GM18502 (cell line): ENCODE measurements at regions not wholly inside any gene's neighbourhood (a gene's known extent, or its start where the extent isn't known, plus 50 kb on each side); places are given as distances from the start of the nearest gene placed in this dataset.
"Not testable (repeated sequence)": the region's sequence is repeated elsewhere in the genome, so short reads cannot be mapped to it uniquely, and the experiment has no call there.

Experiments used
- ATAC-seq: cut with Tn5 transposase; IDR thresholded peaks from one replicate; pipeline ENCODE4 v1.9.1; 2021; ENCODE audit warnings: mild to moderate bottlenecking; ENCODE audit not compliant: unreplicated experiment, poor library complexity

GRCh38 chr12:86743875-86744536 lies 487.8 kb upstream of the MGAT4C start:
- ATAC-seq = no peak

DNA sequence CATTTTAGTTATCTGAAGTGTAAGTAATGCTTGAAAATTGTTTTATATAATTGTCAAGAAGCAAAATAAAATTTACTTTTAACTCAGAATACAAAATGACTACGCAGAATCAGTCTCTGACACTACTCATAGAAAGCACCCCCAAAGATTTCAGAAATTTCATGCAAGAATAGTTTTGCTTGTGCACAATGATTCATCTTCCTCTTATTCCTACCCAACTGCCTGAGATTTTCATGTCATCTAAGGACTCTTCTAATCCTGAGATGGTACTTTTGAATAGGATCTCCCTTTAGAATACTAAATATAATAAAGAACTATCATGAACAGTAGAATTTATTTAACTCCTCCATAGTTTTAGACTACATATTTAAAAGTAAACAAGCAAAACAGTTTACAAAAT lies 485.3 kb upstream of the MGAT4C start:
- ATAC-seq = no peak

DNA sequence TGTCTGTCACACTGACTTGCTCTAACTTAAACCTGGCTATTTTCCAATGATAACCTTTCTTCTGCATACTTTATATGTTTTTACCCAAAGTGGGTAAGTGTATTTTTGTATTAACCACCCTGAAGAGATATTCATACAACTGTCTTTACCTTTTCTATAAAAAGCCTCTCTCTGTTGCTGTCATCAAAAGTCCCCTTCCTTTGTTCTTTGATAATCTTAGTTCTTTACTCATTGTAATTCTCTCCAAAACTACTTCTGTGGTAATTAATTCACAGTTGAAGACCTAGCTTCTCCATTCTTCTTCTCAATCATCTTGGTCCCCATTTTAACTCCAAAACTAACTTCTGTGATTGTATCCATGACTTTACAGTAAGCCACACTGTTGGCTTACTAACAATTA lies 479.7 kb upstream of the MGAT4C start:
- ATAC-seq = peak; percentile 63

DNA sequence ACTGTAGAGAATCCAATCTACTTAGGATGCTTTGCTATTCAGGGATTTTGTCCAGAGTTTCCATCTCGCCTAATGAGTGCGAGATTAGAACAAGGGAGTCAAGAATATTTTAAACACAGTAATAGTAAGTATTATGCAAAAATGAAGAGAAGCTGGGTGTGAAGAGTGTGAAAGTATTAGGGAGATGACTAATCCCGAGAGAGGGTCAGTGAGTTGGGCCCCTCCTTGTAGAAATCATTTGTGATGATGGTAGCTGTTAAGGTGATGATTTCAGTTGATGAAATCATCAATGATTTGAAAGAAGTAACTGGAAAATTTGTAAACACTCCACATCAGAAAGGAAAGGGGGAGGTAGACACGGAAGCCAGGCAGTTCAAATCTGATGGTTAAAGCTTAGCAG lies 478.9 kb upstream of the MGAT4C start:
- peak; percentile 57 for ATAC-seq

DNA sequence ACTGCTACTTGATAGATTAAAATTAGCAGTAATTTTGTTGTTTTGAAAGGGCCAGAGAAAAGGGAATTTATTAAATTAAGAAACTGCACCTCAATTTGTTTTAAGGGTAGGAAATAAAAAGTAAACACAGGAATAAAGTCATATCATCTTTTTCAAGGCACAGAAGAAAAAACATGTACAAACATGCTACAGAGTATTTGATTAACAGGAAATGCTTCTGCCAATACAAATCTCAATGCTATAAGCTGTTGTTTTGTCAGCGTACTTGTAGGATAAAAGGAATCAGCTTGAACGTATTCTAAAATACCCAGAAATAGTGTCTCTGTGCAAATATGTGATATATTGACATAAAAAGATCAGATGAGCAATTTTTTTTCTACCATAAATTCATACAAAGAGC lies 474.0 kb upstream of the MGAT4C start:
- ATAC-seq = no peak

- no peak for ATAC-seq
Measured at GRCh38 chr12:86729739-86730138, 473.5 kb upstream of the MGAT4C start.

DNA sequence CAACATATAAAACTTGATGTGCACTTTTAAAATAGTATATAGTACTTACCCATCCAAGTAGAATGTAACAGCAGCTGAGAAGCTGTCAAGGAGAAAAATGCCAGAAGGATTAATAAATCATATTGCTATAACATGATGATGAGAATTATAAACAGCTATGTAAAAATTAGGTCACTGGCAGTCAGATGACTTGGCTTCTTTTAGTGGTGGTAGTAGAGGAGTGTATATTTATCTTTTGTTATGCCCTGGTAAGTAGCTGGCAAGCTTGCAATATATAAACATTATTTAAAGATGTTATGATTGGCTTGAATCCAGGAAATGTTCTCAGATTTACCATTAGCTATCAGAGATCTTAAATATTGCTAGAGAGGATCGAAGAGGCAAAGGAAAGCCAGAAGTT lies 471.0 kb upstream of the MGAT4C start:
- ATAC-seq = no peak

- ATAC-seq = no peak
Measured at GRCh38 chr12:86724716-86725115, 468.5 kb upstream of the MGAT4C start.

DNA sequence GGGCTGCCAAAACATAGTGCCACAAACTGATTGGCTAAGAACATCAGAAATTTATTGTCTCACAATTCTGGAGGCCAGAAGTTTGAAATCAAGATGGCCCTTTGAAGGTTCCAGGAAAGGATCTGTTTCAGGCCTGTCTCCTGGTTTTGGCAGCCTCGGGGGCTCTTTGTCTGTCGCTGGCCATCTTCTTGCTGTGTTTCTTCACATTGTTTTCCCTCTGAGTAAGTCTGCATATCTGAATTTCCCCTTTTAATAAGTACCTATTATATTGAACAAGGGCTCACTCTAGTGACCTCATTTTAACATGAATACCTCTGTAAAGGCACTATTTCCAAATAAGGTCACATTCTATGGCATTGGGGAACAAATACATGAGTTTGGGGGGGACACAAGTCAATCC lies 467.1 kb upstream of the MGAT4C start:
- no peak for ATAC-seq

GRCh38 chr12:86721713-86722397 lies 465.7 kb upstream of the MGAT4C start:
- ATAC-seq = no peak

DNA sequence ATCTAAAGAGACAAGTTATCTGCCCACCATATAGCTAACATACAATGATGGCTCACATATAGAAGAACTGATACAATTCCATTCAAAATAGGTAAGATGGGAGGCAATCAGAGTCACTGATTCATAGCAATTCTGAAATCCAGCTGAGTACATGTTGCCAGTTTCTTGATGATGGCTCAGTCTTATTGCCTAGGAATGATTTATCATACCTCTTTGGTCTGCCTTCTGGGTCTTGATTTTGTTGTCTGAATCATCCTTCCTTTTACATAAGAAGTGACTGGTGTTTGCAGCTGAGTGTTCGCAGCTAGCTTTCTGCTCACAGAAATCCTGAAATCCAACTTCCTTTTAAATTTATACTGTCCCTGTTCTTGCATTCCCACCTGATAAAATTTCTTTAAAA lies 463.2 kb upstream of the MGAT4C start:
- no peak for ATAC-seq

- ATAC-seq = no peak
Measured at GRCh38 chr12:86713121-86713520, 456.9 kb upstream of the MGAT4C start.

DNA sequence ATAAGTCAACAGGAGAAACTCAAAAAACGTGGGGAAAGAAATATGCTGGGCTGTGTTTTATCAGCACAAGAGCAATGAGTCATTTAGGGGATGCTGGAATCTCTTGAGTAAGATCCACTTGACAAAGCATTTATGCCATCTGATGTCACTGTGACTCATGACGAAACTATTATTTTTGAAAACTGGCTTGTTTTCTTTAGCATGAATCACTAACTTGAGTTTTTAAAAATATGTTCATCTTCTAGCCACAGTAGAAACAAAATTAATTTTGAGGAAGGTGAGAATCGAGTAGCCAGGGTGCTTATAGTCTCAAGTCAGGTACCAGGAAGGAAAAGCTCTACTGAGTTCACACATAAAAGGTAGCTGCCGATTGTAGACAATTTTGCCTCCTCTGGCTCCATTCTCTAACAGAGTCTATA lies 456.2 kb upstream of the MGAT4C start:
- no peak for ATAC-seq

DNA sequence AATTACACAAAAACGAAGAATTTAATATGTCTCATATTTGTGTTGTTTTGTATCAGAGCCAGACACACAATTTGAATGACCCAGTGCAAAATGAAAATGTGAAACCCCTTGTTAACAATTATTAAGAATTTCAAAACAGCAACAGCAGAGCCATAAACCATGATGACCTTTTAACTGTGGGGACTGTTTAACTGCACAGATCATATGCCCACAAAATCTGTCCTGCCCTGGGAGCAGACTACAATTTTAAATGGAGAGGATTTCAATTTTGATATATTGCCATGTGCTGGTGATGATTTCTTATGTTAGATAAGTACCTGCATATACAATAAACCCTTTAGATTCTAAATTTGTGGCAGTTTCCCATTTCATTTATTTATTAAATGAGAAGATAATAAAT lies 455.5 kb upstream of the MGAT4C start:
- no peak for ATAC-seq

- ATAC-seq = no peak
Measured at GRCh38 chr12:86710109-86710508, 453.9 kb upstream of the MGAT4C start.

DNA sequence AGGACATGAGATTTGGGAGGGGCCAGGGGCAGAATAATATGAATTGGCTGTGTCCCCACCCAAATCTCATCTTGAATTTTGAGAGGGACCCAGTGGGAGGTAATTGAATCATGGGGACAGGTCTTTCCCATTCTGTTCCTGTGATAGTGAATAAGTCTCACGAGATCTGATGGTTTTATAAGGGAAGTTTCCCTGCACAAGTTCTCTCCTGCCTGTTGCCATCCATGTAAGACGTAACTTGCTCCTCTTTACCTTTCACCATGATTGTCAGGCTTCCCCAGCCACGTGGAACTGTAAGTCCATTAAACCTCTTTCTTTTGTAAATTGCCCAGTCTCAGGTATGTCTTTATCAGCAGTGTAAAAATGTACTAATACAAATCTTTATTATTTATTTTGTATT lies 452.8 kb upstream of the MGAT4C start:
- not testable (repeated sequence) for ATAC-seq

- ATAC-seq = no peak
Measured at GRCh38 chr12:86698641-86698980, 442.4 kb upstream of the MGAT4C start.

- no peak for ATAC-seq
Measured at GRCh38 chr12:86697916-86698640, 441.9 kb upstream of the MGAT4C start.

GRCh38 chr12:86683568-86684304 lies 427.5 kb upstream of the MGAT4C start:
- no peak for ATAC-seq

DNA sequence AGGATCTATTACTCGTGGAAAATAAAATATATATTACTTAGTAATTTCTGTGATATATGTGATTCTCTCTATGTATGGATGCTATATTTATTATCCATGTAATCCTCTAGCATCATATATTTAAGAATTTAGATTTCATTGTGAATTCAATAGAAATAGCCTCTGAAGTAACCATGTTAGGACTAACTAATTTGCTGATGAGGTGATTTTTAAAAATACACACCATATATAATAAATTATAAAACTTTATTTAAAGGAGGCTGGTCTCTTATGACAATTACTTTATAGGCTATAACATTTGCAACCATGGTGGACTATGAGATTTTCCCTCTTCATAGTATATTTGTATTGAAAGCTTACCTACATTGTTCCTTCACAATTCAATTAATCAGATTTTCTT lies 424.9 kb upstream of the MGAT4C start:
- ATAC-seq = no peak

DNA sequence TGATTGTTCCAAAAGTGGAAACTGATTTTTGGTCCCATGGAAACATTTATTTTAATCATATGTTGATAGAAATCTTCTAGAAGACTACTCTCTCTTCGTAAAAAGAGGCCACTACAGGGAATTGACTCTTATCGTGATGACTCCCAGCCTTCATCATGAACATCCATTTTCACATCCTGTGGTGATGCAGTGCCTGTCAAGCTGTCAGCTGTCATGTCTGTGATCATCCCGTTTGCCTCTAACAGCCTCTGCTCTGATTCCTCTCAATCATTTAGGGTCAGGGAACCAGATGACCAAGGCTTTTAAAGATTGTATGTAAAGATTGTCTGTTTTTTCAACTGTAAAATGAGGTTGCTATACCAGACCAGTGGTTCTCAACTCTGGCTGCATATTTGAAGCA lies 419.0 kb upstream of the MGAT4C start:
- no peak for ATAC-seq
